ENCODE measurements at regions not wholly inside any gene's neighbourhood (a gene's known extent, or its start where the extent isn't known, plus 50 kb on each side); places are given as distances from the start of the nearest gene placed in this dataset.

GRCh38 chr14:86372402-86372801 lies 842.5 kb downstream of the FLRT2 start:
- Mint-ChIP-seq H3K9me3 (peaks cover 14% of the 10 kb centered on the region), H3K36me3 (peaks cover 2% of the 10 kb centered on the region), H3K27me3 (ENCODE audit: insufficient read depth, low read depth) (peaks cover 3% of the 10 kb centered on the region), H3K27ac (no peak overlapping the region), H3K4me1 (no peaks in the 10 kb centered on the region), H3K4me3 (no peak overlapping the region)
- H3F3A ChIP-seq (ENCODE audit: low read depth), result no peaks in the 10 kb centered on the region
- H3K27ac ChIP-seq, result no peak overlapping the region
- no peaks in the 10 kb centered on the region for H3K27me3 ChIP-seq
- no peaks in the 10 kb centered on the region for H3K4me1 ChIP-seq
- H3K79me2 ChIP-seq (ENCODE audit: low read depth), result no peaks in the 10 kb centered on the region
- H3K4me3 ChIP-seq, result no peak overlapping the region
- no peak overlapping the region for H3K4me2 ChIP-seq
- TF ChIP-seq CTCF (IDR thresholded peaks at IDR 0.05) (no peak), EZH2 (IDR thresholded peaks at IDR 0.05) (no peak), EZH2phosphoT487 (IDR thresholded peaks at IDR 0.05) (no peak)
- H3K9me3 ChIP-seq (ENCODE audit: low read depth), result no peaks in the 10 kb centered on the region
- no peaks in the 10 kb centered on the region for H3K36me3 ChIP-seq
- no peaks in the 10 kb centered on the region for H4K20me1 ChIP-seq (ENCODE audit: low read depth)
- no peak overlapping the region for H2AFZ ChIP-seq (replicated peaks)
- H3K9ac ChIP-seq, result no peak overlapping the region
- DNase-seq (ENCODE audit: low spot score), result no peak

GRCh38 chr14:86364634-86365033 lies 834.7 kb downstream of the FLRT2 start:
- H3K36me3 ChIP-seq, result no peaks in the 10 kb centered on the region
- Mint-ChIP-seq H3K27me3 (ENCODE audit: insufficient read depth, low read depth) (peaks cover 3% of the 10 kb centered on the region), H3K9me3 (no peaks in the 10 kb centered on the region), H3K36me3 (no peaks in the 10 kb centered on the region), H3K4me1 (peaks cover 1% of the 10 kb centered on the region), H3K4me3 (no peak overlapping the region), H3K27ac (no peak overlapping the region)
- H3K4me2 ChIP-seq, result no peak overlapping the region
- TF ChIP-seq EZH2 (IDR thresholded peaks at IDR 0.05), result no peak
- no peak for TF ChIP-seq EZH2phosphoT487 (IDR thresholded peaks at IDR 0.05)
- no peak for TF ChIP-seq CTCF (IDR thresholded peaks at IDR 0.05)
- H3K4me1 ChIP-seq, result no peaks in the 10 kb centered on the region
- H2AFZ ChIP-seq (replicated peaks), result no peak overlapping the region
- no peaks in the 10 kb centered on the region for H3K79me2 ChIP-seq (ENCODE audit: low read depth)
- H3K27ac ChIP-seq, result no peak overlapping the region
- no peaks in the 10 kb centered on the region for H4K20me1 ChIP-seq (ENCODE audit: low read depth)
- H3K27me3 ChIP-seq, result no peaks in the 10 kb centered on the region
- no peaks in the 10 kb centered on the region for H3F3A ChIP-seq (ENCODE audit: low read depth)
- no peak for DNase-seq (ENCODE audit: low spot score)
- H3K4me3 ChIP-seq, result no peak overlapping the region
- H3K9me3 ChIP-seq (ENCODE audit: low read depth), result no peaks in the 10 kb centered on the region
- H3K9ac ChIP-seq, result no peak overlapping the region

- Histone ChIP-seq H3K4me1 (no peaks in the 10 kb centered on the region), H3F3A (ENCODE audit: low read depth) (no peaks in the 10 kb centered on the region), H2AFZ (replicated peaks) (no peak overlapping the region), H3K27me3 (no peaks in the 10 kb centered on the region), H3K9me3 (ENCODE audit: low read depth) (no peaks in the 10 kb centered on the region), H3K27ac (no peak overlapping the region), H3K4me3 (no peak overlapping the region), H3K9ac (no peak overlapping the region), H3K4me2 (no peak overlapping the region), H3K36me3 (no peaks in the 10 kb centered on the region), H3K79me2 (ENCODE audit: low read depth) (no peaks in the 10 kb centered on the region), H4K20me1 (ENCODE audit: low read depth) (no peaks in the 10 kb centered on the region)
- no peak for TF ChIP-seq EZH2phosphoT487 (IDR thresholded peaks at IDR 0.05)
- TF ChIP-seq EZH2 (IDR thresholded peaks at IDR 0.05), result no peak
- no peak for TF ChIP-seq CTCF (IDR thresholded peaks at IDR 0.05)
- Mint-ChIP-seq H3K4me1 (peaks cover 4% of the 10 kb centered on the region), H3K9me3 (no peaks in the 10 kb centered on the region), H3K36me3 (no peaks in the 10 kb centered on the region), H3K27ac (no peak overlapping the region), H3K27me3 (ENCODE audit: insufficient read depth, low read depth) (peaks cover 3% of the 10 kb centered on the region), H3K4me3 (no peak overlapping the region)
- no peak for DNase-seq (ENCODE audit: low spot score)
These were observed 833.6 kb downstream of the FLRT2 start for GRCh38 chr14:86363576-86363975.

Data from neural progenitor cell (in vitro differentiated cells).